HEK293 (cell line): ENCODE measurements at regions not wholly inside any gene's neighbourhood (a gene's known extent, or its start where the extent isn't known, plus 50 kb on each side); places are given as distances from the start of the nearest gene placed in this dataset.
A peak's percentile ranks its signal among the peaks of the same experiment; 100 is the strongest.
"Not testable (repeated sequence)": the region's sequence is repeated elsewhere in the genome, so short reads cannot be mapped to it uniquely, and the experiment has no call there.

Source experiments
- CTCF ChIA-PET: fragments of 350-600 bp; formaldehyde crosslinking; extraction: SDS; loops from one replicate; lab custom pipeline; 2021; ENCODE audit warnings: antibody characterized with exemption; lab: Yijun Ruan, JAX
- POLR2A ChIA-PET: fragments of 300-600 bp; formaldehyde crosslinking; extraction: SDS; loops from one replicate; lab custom pipeline; 2020; ENCODE audit warnings: antibody characterized with exemption, inconsistent platforms; lab: Yijun Ruan, JAX
- H3K27ac ChIP-seq: fragments of 200-500 bp; sonication (Bioruptor generic); 2 replicates; pipeline ENCODE4 v1.5.1; 2014; ENCODE audit warnings: low read depth, low read length, control low read depth, inconsistent platforms; ENCODE audit errors: extremely low read depth
- H3K36me3 ChIP-seq, 2 experiments: fragments of 200-500 bp in 1 of 2; sonication (Bioruptor generic) in 1 of 2; 1 replicate in 1 of 2; 2 replicates in 1 of 2; pipeline ENCODE4 v1.5.1; 2014 to 2017; ENCODE audit warnings: inconsistent platforms in 2 of 2, low read length in 2 of 2; ENCODE audit not compliant: control insufficient read depth in 2 of 2, insufficient read depth in 1 of 2
- H3K4me1 ChIP-seq: fragments of 200-500 bp; sonication (Bioruptor generic); 2 replicates; pipeline ENCODE4 v1.5.1; 2014; ENCODE audit warnings: mild to moderate bottlenecking, low read length, inconsistent platforms; ENCODE audit not compliant: control insufficient read depth, insufficient read depth
- H3K4me3 ChIP-seq: 2 replicates; pipeline ENCODE4 v1.5.1; 2011; ENCODE audit warnings: low read depth, mild to moderate bottlenecking, control low read depth, low read length, moderate library complexity
- H3K9me3 ChIP-seq: fragments of 200-500 bp; sonication (Bioruptor generic); 2 replicates; pipeline ENCODE4 v1.5.1; 2014; ENCODE audit warnings: low read depth, low read length, inconsistent platforms; ENCODE audit not compliant: control insufficient read depth, insufficient read depth
- ZNF654 ChIP-seq: fragments of 450-650 bp; formaldehyde crosslinking; IDR thresholded peaks from 2 replicates; pipeline ENCODE4 v1.5.1; 2016; ENCODE audit warnings: low read depth, missing biosample characterization, missing genetic modification characterization

- H3K27ac ChIP-seq, H3K4me3 ChIP-seq, H3K4me1 ChIP-seq, H3K36me3 ChIP-seq, POLR2A ChIA-PET, CTCF ChIA-PET, H3K9me3 ChIP-seq: not testable (repeated sequence)
Measured at GRCh38 chr16:33710696-33711087, 251.3 kb downstream of the TP53TG3F start.

GRCh38 chr16:33711616-33712015 lies 252.2 kb downstream of the TP53TG3F start:
- CTCF ChIA-PET, POLR2A ChIA-PET, H3K4me3 ChIP-seq, H3K27ac ChIP-seq, H3K4me1 ChIP-seq, H3K9me3 ChIP-seq, H3K36me3 ChIP-seq: not testable (repeated sequence)

DNA sequence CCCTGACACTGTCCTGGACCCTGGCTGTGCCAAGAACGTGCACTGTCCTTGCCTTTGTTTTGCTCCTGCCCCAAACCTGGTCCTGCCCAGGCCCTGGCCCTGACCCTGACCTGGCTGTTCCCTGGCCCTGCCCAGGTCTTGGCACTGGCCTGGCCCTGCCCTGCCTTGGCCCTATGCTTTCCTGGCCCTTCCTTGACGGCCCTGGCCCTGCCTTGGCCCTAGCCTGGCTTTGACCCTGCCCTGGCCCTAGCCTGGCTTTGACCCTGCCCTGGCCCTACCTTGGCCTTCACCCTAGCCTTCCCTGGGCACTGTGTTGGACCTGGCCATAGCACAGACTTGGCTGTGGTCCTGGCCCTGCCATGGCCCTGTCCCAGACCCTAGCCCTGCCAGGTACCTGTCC lies 252.9 kb downstream of the TP53TG3F start:
- H3K4me3 ChIP-seq, POLR2A ChIA-PET, H3K36me3 ChIP-seq, H3K4me1 ChIP-seq, H3K9me3 ChIP-seq, H3K27ac ChIP-seq, CTCF ChIA-PET: not testable (repeated sequence)

DNA sequence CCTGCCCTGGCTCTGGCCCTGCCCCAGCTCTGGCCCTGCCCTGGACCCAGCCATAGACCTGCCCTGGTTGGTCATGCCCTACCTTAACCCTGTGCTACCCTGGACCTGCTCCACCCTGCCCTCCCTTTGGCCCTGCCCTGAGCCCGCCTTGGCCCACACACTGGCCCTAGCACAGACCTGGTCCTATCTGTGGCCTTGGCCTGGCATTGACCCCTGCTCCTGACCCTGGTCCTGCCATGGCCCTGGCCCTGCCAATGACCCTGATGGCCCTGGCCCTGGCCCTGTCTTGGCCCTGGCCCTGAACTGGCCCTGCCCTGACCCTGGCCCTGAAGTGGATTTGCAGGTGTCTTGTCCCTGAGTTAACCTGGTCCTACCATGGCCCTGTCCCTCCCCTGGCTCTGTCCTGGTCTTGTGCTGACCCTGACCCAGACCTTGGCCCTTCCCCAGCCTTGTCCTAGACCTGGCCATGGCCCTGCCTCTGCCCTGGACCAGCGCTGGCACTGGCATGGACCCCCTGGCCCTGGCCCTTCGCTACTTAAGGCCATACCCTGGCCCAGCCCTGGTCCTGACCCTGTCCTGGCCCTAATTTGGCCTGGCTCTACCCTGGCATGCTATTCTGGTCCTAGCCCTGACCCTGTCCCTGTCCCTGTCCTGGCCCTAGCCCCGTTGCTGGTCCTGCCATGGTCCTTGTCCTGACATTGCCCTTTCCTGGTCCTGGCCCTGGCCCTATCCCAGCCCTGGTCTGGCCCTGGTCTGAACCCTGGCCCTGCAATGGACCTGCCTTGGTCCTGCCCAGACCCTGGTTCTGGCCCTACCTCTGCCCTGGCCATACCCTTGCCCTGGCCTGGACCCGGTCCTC lies 253.7 kb downstream of the TP53TG3F start:
- POLR2A ChIA-PET, H3K27ac ChIP-seq, H3K36me3 ChIP-seq, H3K4me3 ChIP-seq, H3K9me3 ChIP-seq, CTCF ChIA-PET, H3K4me1 ChIP-seq: not testable (repeated sequence)

DNA sequence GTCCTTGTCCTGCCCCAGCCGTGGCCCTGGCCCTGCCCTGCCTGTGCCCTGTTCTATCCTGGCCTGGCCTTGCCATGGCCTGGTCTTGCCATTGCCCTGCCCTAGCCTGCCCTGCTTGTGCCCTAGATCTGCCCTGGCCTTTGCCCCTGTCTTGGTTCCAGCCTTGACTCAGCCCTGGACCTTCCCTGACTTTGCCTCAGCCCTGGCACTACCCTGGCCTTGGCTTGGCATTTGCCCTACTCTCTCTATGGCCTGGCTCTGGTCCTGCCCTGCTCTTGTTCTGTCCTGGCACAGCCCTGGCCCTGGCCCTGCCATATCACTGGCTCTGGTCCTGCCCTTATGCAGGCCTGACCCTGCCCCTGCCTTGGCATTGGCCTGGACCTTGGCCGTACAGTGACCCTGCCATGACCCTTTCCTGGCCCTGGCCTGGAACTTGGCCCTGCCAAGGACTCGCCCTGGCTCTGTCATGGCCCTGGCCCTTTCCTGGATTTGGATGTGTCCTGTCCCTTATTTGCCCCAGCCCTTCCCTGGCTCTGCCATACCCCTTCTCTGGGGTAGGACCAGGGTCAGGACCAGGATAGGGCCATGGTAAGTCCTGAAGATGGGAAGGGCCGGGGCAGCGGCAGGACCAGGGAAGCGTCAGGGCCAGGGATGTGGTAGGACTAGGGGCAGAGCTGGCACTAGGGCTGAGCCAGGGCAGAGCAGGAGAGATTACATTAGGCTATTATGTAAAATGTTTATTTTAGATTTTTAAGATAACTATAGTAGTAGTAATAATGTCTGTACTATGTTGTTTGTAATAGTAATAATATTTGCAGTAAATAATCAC lies 254.5 kb downstream of the TP53TG3F start:
- H3K4me3 ChIP-seq, H3K36me3 ChIP-seq, CTCF ChIA-PET, H3K27ac ChIP-seq, H3K9me3 ChIP-seq, POLR2A ChIA-PET, H3K4me1 ChIP-seq: not testable (repeated sequence)

DNA sequence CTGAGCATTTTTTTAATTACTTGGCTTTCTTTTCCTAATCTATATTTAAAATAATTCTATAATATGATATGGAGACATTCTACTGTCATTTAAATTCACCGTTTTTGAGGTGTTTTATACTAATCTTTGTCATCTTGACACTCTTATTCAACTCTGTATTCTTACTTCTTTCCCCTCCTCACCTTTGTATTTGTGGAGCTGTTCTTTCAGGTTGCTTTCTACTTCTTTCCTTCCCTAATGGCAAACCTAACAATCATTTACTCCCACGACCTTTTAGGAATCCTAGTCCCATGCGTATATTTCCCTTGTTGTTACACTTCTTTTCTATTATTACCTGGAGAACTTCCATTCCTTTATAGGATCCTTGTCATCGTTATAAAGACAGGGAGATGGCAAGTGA lies 271.8 kb downstream of the TP53TG3F start:
- H3K4me1 ChIP-seq, POLR2A ChIA-PET, H3K27ac ChIP-seq, H3K36me3 ChIP-seq, CTCF ChIA-PET, H3K9me3 ChIP-seq, H3K4me3 ChIP-seq: not testable (repeated sequence)

- TF ChIP-seq ZNF654 (tag by site-specific recombination): peak; percentile 31
- H3K4me1 ChIP-seq, H3K9me3 ChIP-seq, POLR2A ChIA-PET, H3K4me3 ChIP-seq, H3K27ac ChIP-seq, H3K36me3 ChIP-seq, CTCF ChIA-PET: not testable (repeated sequence)
Measured at GRCh38 chr16:33734650-33735049, 275.2 kb downstream of the TP53TG3F start.

GRCh38 chr16:33766869-33767765 lies 307.7 kb downstream of the TP53TG3F start:
- H3K4me3 ChIP-seq, H3K4me1 ChIP-seq, H3K36me3 ChIP-seq, POLR2A ChIA-PET, H3K9me3 ChIP-seq, H3K27ac ChIP-seq, CTCF ChIA-PET: not testable (repeated sequence)

DNA sequence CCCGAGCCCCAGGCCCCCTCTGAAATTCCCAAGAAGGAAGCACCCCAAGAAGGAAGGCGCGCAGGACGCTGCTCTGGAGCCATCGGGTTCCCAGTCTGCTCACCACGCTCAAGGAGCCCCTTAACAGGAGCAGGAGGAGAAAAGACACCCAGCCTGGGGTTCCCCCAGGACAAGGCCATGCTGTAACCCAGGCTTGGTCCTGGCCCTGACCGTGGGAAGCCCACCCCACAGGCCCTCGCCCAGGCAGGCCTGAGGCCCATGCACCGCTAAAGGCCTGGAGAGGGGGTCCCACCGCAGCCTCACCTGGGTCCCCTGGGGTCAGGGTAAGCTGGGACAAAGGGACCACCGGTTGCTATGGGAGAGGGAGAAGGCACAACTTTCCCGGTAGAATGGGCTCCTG lies 309.3 kb downstream of the TP53TG3F start:
- CTCF ChIA-PET, H3K4me3 ChIP-seq: not testable (repeated sequence)

GRCh38 chr16:33769180-33769846 lies 309.9 kb downstream of the TP53TG3F start:
- H3K9me3 ChIP-seq, H3K4me1 ChIP-seq, H3K27ac ChIP-seq, POLR2A ChIA-PET, H3K36me3 ChIP-seq, H3K4me3 ChIP-seq, CTCF ChIA-PET: not testable (repeated sequence)

More for the DNA sequence above, 309.3 kb downstream of the TP53TG3F start:
- H3K36me3 ChIP-seq, H3K4me1 ChIP-seq, POLR2A ChIA-PET, H3K27ac ChIP-seq, H3K9me3 ChIP-seq: not testable (repeated sequence)
